Mesenchymal stem cell (in vitro differentiated cells and primary cell): ENCODE measurements at regions not wholly inside any gene's neighbourhood (a gene's known extent, or its start where the extent isn't known, plus 50 kb on each side); places are given as distances from the start of the nearest gene placed in this dataset.
A peak's percentile ranks its signal among the peaks of the same experiment; 100 is the strongest.

Source experiments
- DNase-seq: peaks from one replicate; pipeline ENCODE4 v3.0.0-alpha.2; 2013
- H2AFZ ChIP-seq: one replicate; pipeline ENCODE4 v1.6.1; 2013; ENCODE audit warnings: low read depth, mild to moderate bottlenecking, control low read depth, inconsistent platforms, low read length, moderate library complexity
- H2AK5ac ChIP-seq: 2 replicates; pipeline ENCODE4 v1.6.1; 2013; ENCODE audit warnings: low read length, moderate library complexity, mild to moderate bottlenecking, inconsistent platforms; ENCODE audit not compliant: severe bottlenecking
- H2BK120ac ChIP-seq: one replicate; pipeline ENCODE4 v1.6.1; 2013; ENCODE audit warnings: low read depth, mild to moderate bottlenecking, inconsistent platforms, low read length, moderate library complexity
- H2BK12ac ChIP-seq, 2 experiments: one replicate each; pipeline ENCODE4 v1.6.1; 2013; ENCODE audit warnings: inconsistent platforms in 2 of 2, low read length in 2 of 2, mild to moderate bottlenecking in 2 of 2, moderate library complexity in 2 of 2, control low read depth in 1 of 2
- H2BK15ac ChIP-seq: one replicate; pipeline ENCODE4 v1.6.1; 2013; ENCODE audit warnings: mild to moderate bottlenecking, low read depth, inconsistent platforms; ENCODE audit not compliant: poor library complexity, severe bottlenecking
- H2BK5ac ChIP-seq: 2 replicates; pipeline ENCODE4 v1.6.1; 2013; ENCODE audit warnings: low read depth, mild to moderate bottlenecking, low read length, control low read depth, inconsistent platforms; ENCODE audit not compliant: poor library complexity, severe bottlenecking
- H3K14ac ChIP-seq, 2 experiments: one replicate each; pipeline ENCODE4 v1.6.1; 2013; ENCODE audit warnings: inconsistent platforms in 2 of 2, low read length in 2 of 2, control low read depth in 1 of 2, mild to moderate bottlenecking in 1 of 2, moderate library complexity in 1 of 2
- H3K18ac ChIP-seq, 2 experiments: one replicate each; pipeline ENCODE4 v1.6.1; 2013; ENCODE audit warnings: inconsistent platforms in 2 of 2, low read length in 2 of 2, control low read depth in 1 of 2, low read depth in 1 of 2, mild to moderate bottlenecking in 1 of 2
- H3K23ac ChIP-seq, 2 experiments: one replicate each; pipeline ENCODE4 v1.6.1; 2013; ENCODE audit warnings: inconsistent platforms in 2 of 2, low read length in 2 of 2, mild to moderate bottlenecking in 2 of 2, moderate library complexity in 2 of 2, control low read depth in 1 of 2
- H3K27ac ChIP-seq: 2 replicates; pipeline ENCODE4 v1.5.1; 2013; ENCODE audit warnings: mild to moderate bottlenecking, moderate library complexity, low read length, control low read depth, inconsistent platforms; ENCODE audit not compliant: poor library complexity, severe bottlenecking
- H3K27me3 ChIP-seq, 2 experiments: 2 replicates each; pipeline versions ENCODE4 v1.6.1 to v1.7.0; 2013; ENCODE audit warnings: low read length in 2 of 2, mild to moderate bottlenecking in 2 of 2, moderate library complexity in 2 of 2, control low read depth in 1 of 2, inconsistent platforms in 1 of 2; ENCODE audit not compliant: control insufficient read depth in 1 of 2, insufficient read depth in 1 of 2
- H3K36me3 ChIP-seq, 2 experiments: 2 replicates each; pipeline versions ENCODE4 v1.6.1 to v1.7.0; 2013; ENCODE audit warnings: low read length in 2 of 2, control low read depth in 1 of 2, inconsistent platforms in 1 of 2, low read depth in 1 of 2, mild to moderate bottlenecking in 1 of 2; ENCODE audit not compliant: insufficient read depth in 2 of 2, control insufficient read depth in 1 of 2
- H3K4ac ChIP-seq, 2 experiments: one replicate each; pipeline ENCODE4 v1.6.1; 2013; ENCODE audit warnings: inconsistent platforms in 2 of 2, low read length in 2 of 2, mild to moderate bottlenecking in 2 of 2, moderate library complexity in 2 of 2, control low read depth in 1 of 2, low read depth in 1 of 2
- H3K4me1 ChIP-seq: 2 replicates; pipeline ENCODE4 v1.6.1; 2013; ENCODE audit warnings: low read depth, low read length, control low read depth; ENCODE audit not compliant: control insufficient read depth, insufficient read depth
- H3K4me2 ChIP-seq: 2 replicates; pipeline ENCODE4 v1.6.1; 2013; ENCODE audit warnings: low read length, mild to moderate bottlenecking, inconsistent platforms; ENCODE audit not compliant: poor library complexity, severe bottlenecking
- H3K4me3 ChIP-seq, 2 experiments: 2 replicates each; pipeline versions ENCODE4 v1.5.1 to v1.7.0; 2013; ENCODE audit warnings: low read length in 2 of 2, mild to moderate bottlenecking in 2 of 2, control low read depth in 1 of 2, low read depth in 1 of 2; ENCODE audit not compliant: insufficient read depth in 1 of 2
- H3K79me1 ChIP-seq: replicated peaks from 2 replicates; pipeline ENCODE4 v1.6.1; 2013; ENCODE audit warnings: mild to moderate bottlenecking, control low read depth, low read length, inconsistent platforms; ENCODE audit not compliant: poor library complexity, severe bottlenecking
- H3K9ac ChIP-seq: 2 replicates; pipeline ENCODE4 v1.7.0; 2013; ENCODE audit warnings: mild to moderate bottlenecking, low read length, moderate library complexity
- H3K9me3 ChIP-seq: 2 replicates; pipeline ENCODE4 v1.7.0; 2013; ENCODE audit warnings: mild to moderate bottlenecking, low read length; ENCODE audit not compliant: control insufficient read depth
- H4K8ac ChIP-seq: one replicate; pipeline ENCODE4 v1.6.1; 2013; ENCODE audit warnings: inconsistent platforms, mild to moderate bottlenecking, low read length, moderate library complexity
- H4K91ac ChIP-seq: one replicate; pipeline ENCODE4 v1.6.1; 2013; ENCODE audit warnings: mild to moderate bottlenecking, low read length, inconsistent platforms
- WGBS: methylation state at CpG from one replicate; pipeline ENCODE4 v1.1.7; 2013; ENCODE audit warnings: mixed read lengths; 5-methylcytosine and 5-hydroxymethylcytosine counted together

GRCh38 chr10:78736926-78737630 lies 331.7 kb upstream of the ZMIZ1 start:
- Histone ChIP-seq H3K27me3 (peaks cover 24 to 52% of the 10 kb centered on the region in 2 experiments), H3K4me3 (no peak overlapping the region), H2BK15ac (no peak overlapping the region), H3K4me1 (peaks cover 12% of the 10 kb centered on the region), H2AFZ (no peak overlapping the region), H3K14ac (no peak overlapping the region), H3K18ac (no peak overlapping the region), H3K23ac (no peak overlapping the region), H2BK5ac (no peak overlapping the region), H3K79me1 (no peaks in the 10 kb centered on the region), H2AK5ac (peak overlapping the region; percentile 54), H4K8ac (no peak overlapping the region), H3K27ac (no peak overlapping the region), H3K9ac (no peak overlapping the region), H3K36me3 (no peaks in the 10 kb centered on the region), H3K9me3 (peaks cover 4% of the 10 kb centered on the region), H2BK12ac (no peak overlapping the region), H3K4ac (no peak overlapping the region), H2BK120ac (no peak overlapping the region), H3K4me2 (no peak overlapping the region), H4K91ac (no peak overlapping the region)
- 61% methylated on average over 3 of the region's 4 CpGs for WGBS
- no peak for DNase-seq

GRCh38 chr10:78737883-78738856 lies 330.6 kb upstream of the ZMIZ1 start:
- H3K79me1 ChIP-seq: no peaks in the 10 kb centered on the region
- H2BK15ac ChIP-seq: no peak overlapping the region
- no peaks in the 10 kb centered on the region for H3K36me3 ChIP-seq
- no peak overlapping the region for H2AK5ac ChIP-seq
- H3K18ac ChIP-seq: no peak overlapping the region
- H2AFZ ChIP-seq: no peak overlapping the region
- no peak overlapping the region for H2BK5ac ChIP-seq
- H3K14ac ChIP-seq: no peak overlapping the region
- H3K27ac ChIP-seq: no peak overlapping the region
- no peak overlapping the region for H3K4ac ChIP-seq
- no peak overlapping the region for H3K23ac ChIP-seq
- 72% methylated on average over 7 of the region's 7 CpGs for WGBS
- H4K91ac ChIP-seq: no peak overlapping the region
- no peak overlapping the region for H2BK120ac ChIP-seq
- H3K4me1 ChIP-seq: peaks cover 18% of the 10 kb centered on the region
- no peak overlapping the region for H3K9ac ChIP-seq
- H3K4me3 ChIP-seq: no peak overlapping the region
- H3K9me3 ChIP-seq: peaks cover 4% of the 10 kb centered on the region
- no peak overlapping the region for H3K4me2 ChIP-seq
- no peak overlapping the region for H4K8ac ChIP-seq
- DNase-seq: no peak
- no peak overlapping the region for H2BK12ac ChIP-seq
- peaks cover 18 to 45% of the 10 kb centered on the region in 2 experiments for H3K27me3 ChIP-seq

- no peak overlapping the region for H3K14ac ChIP-seq
- no peak overlapping the region for H3K18ac ChIP-seq
- peaks cover 21% of the 10 kb centered on the region for H3K4me1 ChIP-seq
- H3K36me3 ChIP-seq: no peaks in the 10 kb centered on the region
- H2BK15ac ChIP-seq: no peak overlapping the region
- no peak overlapping the region for H2BK12ac ChIP-seq
- no peak overlapping the region for H3K4ac ChIP-seq
- no peak overlapping the region for H2AFZ ChIP-seq
- peaks cover 4% of the 10 kb centered on the region for H3K9me3 ChIP-seq
- no peak overlapping the region for H4K8ac ChIP-seq
- no peak overlapping the region for H2BK120ac ChIP-seq
- no peak overlapping the region for H2AK5ac ChIP-seq
- no peak overlapping the region for H3K9ac ChIP-seq
- WGBS: 86% methylated on average over 4 of the region's 5 CpGs
- H3K27me3 ChIP-seq: peaks cover 13 to 39% of the 10 kb centered on the region in 2 experiments
- H3K27ac ChIP-seq: no peak overlapping the region
- H3K4me3 ChIP-seq: no peak overlapping the region
- DNase-seq: no peak
- H2BK5ac ChIP-seq: no peak overlapping the region
- no peak overlapping the region for H3K4me2 ChIP-seq
- H4K91ac ChIP-seq: no peak overlapping the region
- H3K23ac ChIP-seq: no peak overlapping the region
- H3K79me1 ChIP-seq: no peaks in the 10 kb centered on the region
Measured at GRCh38 chr10:78738861-78739260, 329.9 kb upstream of the ZMIZ1 start.

GRCh38 chr10:78739444-78740053 lies 329.2 kb upstream of the ZMIZ1 start:
- peaks cover 26% of the 10 kb centered on the region for H3K4me1 ChIP-seq
- no peak overlapping the region for H3K18ac ChIP-seq
- H3K79me1 ChIP-seq: no peaks in the 10 kb centered on the region
- no peak overlapping the region for H3K4me2 ChIP-seq
- peaks cover 4% of the 10 kb centered on the region for H3K9me3 ChIP-seq
- DNase-seq: no peak
- H3K36me3 ChIP-seq: no peaks in the 10 kb centered on the region
- no peak overlapping the region for H3K23ac ChIP-seq
- 90% methylated on average over 4 of the region's 4 CpGs for WGBS
- no peak overlapping the region for H3K27ac ChIP-seq
- no peak overlapping the region for H4K91ac ChIP-seq
- H2BK12ac ChIP-seq: no peak overlapping the region
- H2BK120ac ChIP-seq: no peak overlapping the region
- H2BK15ac ChIP-seq: no peak overlapping the region
- H3K27me3 ChIP-seq: peaks cover 9 to 37% of the 10 kb centered on the region in 2 experiments
- H3K4ac ChIP-seq: no peak overlapping the region
- no peak overlapping the region for H2AFZ ChIP-seq
- no peak overlapping the region for H4K8ac ChIP-seq
- no peak overlapping the region for H3K14ac ChIP-seq
- H2BK5ac ChIP-seq: no peak overlapping the region
- H3K9ac ChIP-seq: no peak overlapping the region
- H3K4me3 ChIP-seq: no peak overlapping the region
- H2AK5ac ChIP-seq: no peak overlapping the region
